Caco-2 (cell line): ENCODE measurements at regions not wholly inside any gene's neighbourhood (a gene's known extent, or its start where the extent isn't known, plus 50 kb on each side); places are given as distances from the start of the nearest gene placed in this dataset.

ENCODE experiments used
- BruUV-seq: library from RNA; stranded (reverse); fragments of 400-500 nt; replicated peaks from 2 replicates; lab custom pipeline; 2021; lab: Mats Ljungman, UMichigan
- CTCF ChIA-PET: fragments of 300-600 bp; sonication (Branson Sonifier 250); formaldehyde crosslinking; loops from one replicate; lab custom pipeline; 2022; ENCODE audit warnings: antibody characterized with exemption; lab: Charles Lee
- POLR2A ChIA-PET: fragments of 300-600 bp; sonication (Branson Sonifier 250); formaldehyde crosslinking; loops from one replicate; lab custom pipeline; 2022; ENCODE audit warnings: antibody characterized with exemption; lab: Charles Lee
- DNase-seq, 2 experiments: peaks; one replicate each; pipeline versions ENCODE4 v3.0.0 to v3.0.0-alpha.2; 2020 to 2022
- H3K27me3 ChIP-seq: replicated peaks from 2 replicates; pipeline ENCODE4 v1.6.0; 2011; ENCODE audit warnings: low read length; ENCODE audit not compliant: control insufficient read depth, insufficient read depth
- H3K36me3 ChIP-seq: 2 replicates; pipeline ENCODE4 v1.5.1; 2011; ENCODE audit warnings: low read length; ENCODE audit not compliant: control insufficient read depth, insufficient read depth
- H3K4me1 ChIP-seq: fragments of 250-450 bp; sonication (Bioruptor Pico); 2 replicates; pipeline ENCODE4 v1.5.1; 2020; ENCODE audit warnings: mild to moderate bottlenecking
- H3K4me3 ChIP-seq: 2 replicates; pipeline ENCODE4 v1.5.1; 2011; ENCODE audit warnings: low read depth, mild to moderate bottlenecking, control low read depth, low read length
- H3K9me3 ChIP-seq: fragments of 250-450 bp; sonication (Bioruptor Pico); 2 replicates; pipeline ENCODE4 v1.5.1; 2020; ENCODE audit warnings: mild to moderate bottlenecking, moderate library complexity
- H3K27ac Mint-ChIP-seq: one replicate; pipeline ENCODE4 v1.8.0; 2022; ENCODE audit warnings: mixed read lengths; ENCODE audit not compliant: unreplicated experiment
- H3K27me3 Mint-ChIP-seq: one replicate; pipeline ENCODE4 v1.8.0; 2022; ENCODE audit warnings: mixed read lengths; ENCODE audit not compliant: insufficient read depth, unreplicated experiment
- H3K36me3 Mint-ChIP-seq: one replicate; pipeline ENCODE4 v1.8.0; 2022; ENCODE audit warnings: mild to moderate bottlenecking, mixed read lengths; ENCODE audit not compliant: insufficient read depth, unreplicated experiment
- H3K4me1 Mint-ChIP-seq: one replicate; pipeline ENCODE4 v1.8.0; 2022; ENCODE audit warnings: low read depth, mixed read lengths; ENCODE audit not compliant: unreplicated experiment
- H3K4me3 Mint-ChIP-seq: one replicate; pipeline ENCODE4 v1.8.0; 2022; ENCODE audit warnings: mild to moderate bottlenecking, moderate library complexity, mixed read lengths; ENCODE audit not compliant: unreplicated experiment
- H3K9me3 Mint-ChIP-seq: one replicate; pipeline ENCODE4 v1.8.0; 2022; ENCODE audit warnings: mixed read lengths; ENCODE audit not compliant: unreplicated experiment
- intact Hi-C: fragments of 100-400 bp; cut with micrococcal nuclease; formaldehyde crosslinking; loops from one replicate; pipeline ENCODE4 v1.10.0; 2022; ENCODE audit not compliant: unreplicated experiment
- TF ChIP-seq, protein P1 (sequence below), 2 experiments: fragments of 200-600 bp in 1 of 2; IDR thresholded peaks; 1 replicate in 1 of 2; 2 replicates in 1 of 2; pipeline versions ENCODE4 v1.5.1 to v1.8.0; 2011 to 2022; ENCODE audit warnings: antibody characterized with exemption in 1 of 2, control low read depth in 1 of 2, inconsistent platforms in 1 of 2, low read depth in 1 of 2, low read length in 1 of 2, mild to moderate bottlenecking in 1 of 2, moderate library complexity in 1 of 2; ENCODE audit not compliant: insufficient read depth in 1 of 2, severe bottlenecking in 1 of 2, unreplicated experiment in 1 of 2

DNA sequence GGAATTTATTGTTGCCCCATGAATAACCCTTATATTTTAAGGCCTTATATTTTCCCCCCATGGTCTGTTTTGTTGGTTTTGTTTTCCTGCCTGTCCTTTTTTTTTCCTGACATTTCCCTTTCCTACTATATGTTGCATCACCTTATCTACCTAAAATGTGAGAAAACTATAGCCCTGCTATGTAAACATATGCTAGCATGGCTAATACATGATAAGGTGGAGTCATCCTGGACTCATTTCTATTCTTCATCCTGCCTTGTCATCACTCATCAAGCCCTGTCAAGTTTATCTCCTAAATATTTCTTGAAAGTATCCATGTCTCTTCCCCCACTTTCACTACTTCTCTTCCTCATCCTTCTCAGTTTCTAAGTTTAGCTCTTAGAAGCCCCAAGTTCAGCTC is 2168.8 kb upstream of the RAG2 start:
- POLR2A ChIA-PET = no interaction called here
- intact Hi-C loops = no loop called here
- TF ChIP-seq, protein P1, sequence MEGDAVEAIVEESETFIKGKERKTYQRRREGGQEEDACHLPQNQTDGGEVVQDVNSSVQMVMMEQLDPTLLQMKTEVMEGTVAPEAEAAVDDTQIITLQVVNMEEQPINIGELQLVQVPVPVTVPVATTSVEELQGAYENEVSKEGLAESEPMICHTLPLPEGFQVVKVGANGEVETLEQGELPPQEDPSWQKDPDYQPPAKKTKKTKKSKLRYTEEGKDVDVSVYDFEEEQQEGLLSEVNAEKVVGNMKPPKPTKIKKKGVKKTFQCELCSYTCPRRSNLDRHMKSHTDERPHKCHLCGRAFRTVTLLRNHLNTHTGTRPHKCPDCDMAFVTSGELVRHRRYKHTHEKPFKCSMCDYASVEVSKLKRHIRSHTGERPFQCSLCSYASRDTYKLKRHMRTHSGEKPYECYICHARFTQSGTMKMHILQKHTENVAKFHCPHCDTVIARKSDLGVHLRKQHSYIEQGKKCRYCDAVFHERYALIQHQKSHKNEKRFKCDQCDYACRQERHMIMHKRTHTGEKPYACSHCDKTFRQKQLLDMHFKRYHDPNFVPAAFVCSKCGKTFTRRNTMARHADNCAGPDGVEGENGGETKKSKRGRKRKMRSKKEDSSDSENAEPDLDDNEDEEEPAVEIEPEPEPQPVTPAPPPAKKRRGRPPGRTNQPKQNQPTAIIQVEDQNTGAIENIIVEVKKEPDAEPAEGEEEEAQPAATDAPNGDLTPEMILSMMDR (IDR thresholded peaks at IDR 0.05; ENCODE audit: insufficient read depth in 1 of 2, low read depth in 1 of 2, low read length in 1 of 2, severe bottlenecking in 1 of 2, unreplicated experiment in 1 of 2) = no peak

DNA sequence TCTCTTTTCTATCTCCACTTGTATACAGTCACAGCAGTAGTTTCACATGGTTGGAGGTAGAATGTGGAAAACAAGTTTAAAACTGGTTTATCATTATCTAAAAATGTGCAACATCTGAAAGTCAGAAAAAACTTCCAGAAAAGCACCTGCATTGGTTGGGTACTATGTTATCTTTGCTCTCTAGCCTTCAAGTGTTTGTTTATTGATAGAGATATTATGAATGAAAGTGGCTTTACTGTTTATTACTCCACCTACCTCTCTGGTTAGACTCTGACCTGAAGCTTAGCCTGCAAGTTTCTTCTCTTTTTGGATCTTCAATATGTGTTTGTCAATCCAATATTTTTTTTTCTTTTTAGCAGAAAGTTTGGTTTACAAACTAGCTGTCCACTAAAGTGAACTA is 2161.4 kb upstream of the RAG2 start:
- no peaks in the 10 kb centered on the region for H3K4me1 Mint-ChIP-seq
- ChIA-PET CTCF (no interaction called here), POLR2A (no interaction called here)
- no peak overlapping the region for H3K4me3 ChIP-seq
- TF ChIP-seq, protein P1 (IDR thresholded peaks at IDR 0.05; ENCODE audit: insufficient read depth in 1 of 2, low read depth in 1 of 2, low read length in 1 of 2, severe bottlenecking in 1 of 2, unreplicated experiment in 1 of 2) = no peak
- H3K4me1 ChIP-seq = peaks cover 8% of the 10 kb centered on the region; the same call in 1 of the 2 replicates
- no peaks in the 10 kb centered on the region; the same call in 1 of the 2 replicates for H3K9me3 ChIP-seq
- no TSS peak for BruUV-seq
- intact Hi-C loops = no loop called here
- no peak overlapping the region for H3K27ac Mint-ChIP-seq
- H3K27me3 Mint-ChIP-seq = no peaks in the 10 kb centered on the region
- no peaks in the 10 kb centered on the region for H3K36me3 ChIP-seq
- no peaks in the 10 kb centered on the region for H3K27me3 ChIP-seq
- no peak overlapping the region for H3K4me3 Mint-ChIP-seq
- H3K9me3 Mint-ChIP-seq = peaks cover 10% of the 10 kb centered on the region
- no peak for DNase-seq
- H3K36me3 Mint-ChIP-seq = no peaks in the 10 kb centered on the region

More for the DNA sequence above, 2168.8 kb upstream of the RAG2 start:
- H3K4me1 ChIP-seq = no peaks in the 10 kb centered on the region
- H3K27ac Mint-ChIP-seq = no peak overlapping the region
- no peaks in the 10 kb centered on the region for H3K4me1 Mint-ChIP-seq
- H3K36me3 ChIP-seq = no peaks in the 10 kb centered on the region
- H3K27me3 ChIP-seq = no peaks in the 10 kb centered on the region
- H3K9me3 ChIP-seq = 0 out of 2 replicates have a peak, but pooled peaks cover 2% of the 10 kb centered on the region
- H3K27me3 Mint-ChIP-seq = no peaks in the 10 kb centered on the region
- BruUV-seq = no TSS peak
- H3K4me3 ChIP-seq = no peak overlapping the region
- H3K36me3 Mint-ChIP-seq = no peaks in the 10 kb centered on the region
- H3K9me3 Mint-ChIP-seq = peaks cover 27% of the 10 kb centered on the region
- no peak overlapping the region for H3K4me3 Mint-ChIP-seq
- CTCF ChIA-PET = no interaction called here
- DNase-seq = no peak

DNA sequence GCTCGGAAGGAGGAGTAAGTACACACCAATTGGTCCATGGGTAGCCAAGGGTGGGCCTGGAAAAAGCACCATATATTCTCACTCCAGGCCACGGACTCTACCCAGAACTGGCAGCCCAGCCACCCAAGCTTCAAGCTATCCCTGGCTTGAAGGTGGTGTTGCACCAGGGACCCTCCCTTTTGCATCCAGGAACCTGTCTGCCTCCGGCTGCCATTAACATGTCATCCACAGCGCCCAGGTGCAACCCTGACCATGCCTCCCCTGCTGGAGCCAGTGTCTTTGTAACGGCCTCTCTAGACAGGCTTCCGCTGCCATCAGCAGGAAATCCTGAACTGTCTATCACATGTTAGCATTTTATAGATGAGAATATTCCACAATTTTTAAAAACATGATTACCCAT is 2158.5 kb upstream of the RAG2 start:
- Mint-ChIP-seq H3K4me3 (no peak overlapping the region), H3K9me3 (no peaks in the 10 kb centered on the region)
- no TSS peak for BruUV-seq

More for the DNA sequence above, 2158.5 kb upstream of the RAG2 start:
- CTCF ChIA-PET = no interaction called here
- POLR2A ChIA-PET = no interaction called here
- Mint-ChIP-seq H3K27ac (no peak overlapping the region), H3K27me3 (no peaks in the 10 kb centered on the region), H3K36me3 (no peaks in the 10 kb centered on the region), H3K4me1 (no peaks in the 10 kb centered on the region)
- Histone ChIP-seq H3K4me1 (peaks cover 8% of the 10 kb centered on the region; the same call in 1 of the 2 replicates), H3K9me3 (no peaks in the 10 kb centered on the region; the same call in 1 of the 2 replicates), H3K27me3 (no peaks in the 10 kb centered on the region), H3K4me3 (no peak overlapping the region), H3K36me3 (no peaks in the 10 kb centered on the region)
- TF ChIP-seq, protein P1 (IDR thresholded peaks at IDR 0.05; ENCODE audit: insufficient read depth in 1 of 2, low read depth in 1 of 2, low read length in 1 of 2, severe bottlenecking in 1 of 2, unreplicated experiment in 1 of 2) = no peak
- no peak for DNase-seq
- intact Hi-C loops = no loop called here
